Glutamatergic neuron (in vitro differentiated cells): ENCODE measurements at regions not wholly inside any gene's neighbourhood (a gene's known extent, or its start where the extent isn't known, plus 50 kb on each side); places are given as distances from the start of the nearest gene placed in this dataset.

ENCODE experiments used
- DNase-seq: peaks from one replicate; pipeline ENCODE4 v3.0.0; 2022
- H3K27ac Mint-ChIP-seq: one replicate; pipeline ENCODE4 v1.8.0; 2020; ENCODE audit warnings: mild to moderate bottlenecking, mixed read lengths, inconsistent platforms; ENCODE audit not compliant: unreplicated experiment
- H3K27me3 Mint-ChIP-seq: one replicate; pipeline ENCODE4 v1.8.0; 2020; ENCODE audit warnings: mild to moderate bottlenecking, moderate library complexity, mixed read lengths, inconsistent platforms; ENCODE audit not compliant: unreplicated experiment
- H3K36me3 Mint-ChIP-seq: one replicate; pipeline ENCODE4 v1.8.0; 2020; ENCODE audit warnings: mild to moderate bottlenecking, mixed read lengths, inconsistent platforms; ENCODE audit not compliant: unreplicated experiment
- H3K4me1 Mint-ChIP-seq: one replicate; pipeline ENCODE4 v1.8.0; 2020; ENCODE audit warnings: mild to moderate bottlenecking, low read depth, mixed read lengths, inconsistent platforms; ENCODE audit not compliant: unreplicated experiment
- H3K4me3 Mint-ChIP-seq: one replicate; pipeline ENCODE4 v1.8.0; 2020; ENCODE audit warnings: mild to moderate bottlenecking, mixed read lengths, inconsistent platforms; ENCODE audit not compliant: unreplicated experiment
- H3K9me3 Mint-ChIP-seq: one replicate; pipeline ENCODE4 v1.8.0; 2020; ENCODE audit warnings: mild to moderate bottlenecking, moderate library complexity, mixed read lengths, inconsistent platforms; ENCODE audit not compliant: unreplicated experiment
- CTCF ChIP-seq: fragments of 200-600 bp; sonication (generic); IDR thresholded peaks from one replicate; pipeline ENCODE4 v1.5.0; 2021; ENCODE audit not compliant: partially characterized antibody, unreplicated experiment

- Mint-ChIP-seq H3K27ac (no peak overlapping the region), H3K27me3 (peaks cover 2% of the 10 kb centered on the region), H3K9me3 (no peaks in the 10 kb centered on the region), H3K4me1 (no peaks in the 10 kb centered on the region), H3K4me3 (no peak overlapping the region), H3K36me3 (no peaks in the 10 kb centered on the region)
- no peak for DNase-seq
- no peak for TF ChIP-seq CTCF
These were observed 397.6 kb downstream of the GPAM start for GRCh38 chr10:111785921-111786320.

GRCh38 chr10:111789821-111790220 lies 393.7 kb downstream of the GPAM start:
- H3K9me3 Mint-ChIP-seq: no peaks in the 10 kb centered on the region
- no peak overlapping the region for H3K4me3 Mint-ChIP-seq
- H3K4me1 Mint-ChIP-seq: no peaks in the 10 kb centered on the region
- H3K27ac Mint-ChIP-seq: no peak overlapping the region
- no peaks in the 10 kb centered on the region for H3K36me3 Mint-ChIP-seq
- no peak for TF ChIP-seq CTCF
- DNase-seq: no peak
- H3K27me3 Mint-ChIP-seq: peaks cover 2% of the 10 kb centered on the region

- H3K27ac Mint-ChIP-seq: no peak overlapping the region
- no peak for DNase-seq
- TF ChIP-seq CTCF: no peak
- H3K27me3 Mint-ChIP-seq: no peaks in the 10 kb centered on the region
- H3K36me3 Mint-ChIP-seq: no peaks in the 10 kb centered on the region
- no peaks in the 10 kb centered on the region for H3K4me1 Mint-ChIP-seq
- H3K4me3 Mint-ChIP-seq: no peak overlapping the region
- no peaks in the 10 kb centered on the region for H3K9me3 Mint-ChIP-seq
These were observed 381.7 kb downstream of the GPAM start for GRCh38 chr10:111801841-111802240.

GRCh38 chr10:111804781-111805180 lies 378.8 kb downstream of the GPAM start:
- Mint-ChIP-seq H3K27me3 (no peaks in the 10 kb centered on the region), H3K4me1 (no peaks in the 10 kb centered on the region), H3K9me3 (no peaks in the 10 kb centered on the region), H3K27ac (no peak overlapping the region), H3K4me3 (no peak overlapping the region), H3K36me3 (no peaks in the 10 kb centered on the region)
- TF ChIP-seq CTCF: no peak
- no peak for DNase-seq

GRCh38 chr10:111811517-111811916 lies 372.0 kb downstream of the GPAM start:
- no peak overlapping the region for H3K4me3 Mint-ChIP-seq
- no peaks in the 10 kb centered on the region for H3K4me1 Mint-ChIP-seq
- H3K27ac Mint-ChIP-seq: no peak overlapping the region
- H3K27me3 Mint-ChIP-seq: no peaks in the 10 kb centered on the region
- H3K36me3 Mint-ChIP-seq: no peaks in the 10 kb centered on the region
- no peaks in the 10 kb centered on the region for H3K9me3 Mint-ChIP-seq
- TF ChIP-seq CTCF: no peak
- DNase-seq: no peak
